ENCODE measurements at regions not wholly inside any gene's neighbourhood (a gene's known extent, or its start where the extent isn't known, plus 50 kb on each side); places are given as distances from the start of the nearest gene placed in this dataset.

DNA sequence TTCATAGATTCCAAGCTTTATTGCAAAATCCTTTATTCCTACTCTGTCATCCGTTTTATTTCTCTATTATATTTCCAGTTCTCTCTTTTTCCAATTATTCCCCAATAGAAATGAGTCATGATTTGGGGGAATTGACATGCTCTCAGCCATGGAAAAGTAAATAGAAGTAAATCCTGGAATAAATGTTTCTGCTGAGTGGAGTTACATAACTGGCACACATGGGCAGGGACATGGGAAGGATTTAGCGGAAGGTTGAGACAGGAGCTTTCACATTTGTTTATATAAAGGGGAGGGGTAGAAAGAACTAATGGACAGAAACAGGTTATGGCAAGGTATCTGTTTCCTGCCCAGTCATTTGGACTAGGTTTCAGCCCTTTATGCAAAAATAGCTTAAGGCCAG, 221.6 kb downstream of the PLOD2 start:
- Histone ChIP-seq H3F3A (ENCODE audit: insufficient read depth, low read depth) (no peaks in the 10 kb centered on the region), H3K9me3 (ENCODE audit: insufficient read depth, low read depth) (no peaks in the 10 kb centered on the region), H3K27ac (no peak overlapping the region), H3K9me2 (ENCODE audit: insufficient read depth) (no peaks in the 10 kb centered on the region), H4K20me1 (ENCODE audit: insufficient read depth) (no peaks in the 10 kb centered on the region), H3K4me2 (no peak overlapping the region), H3K79me2 (ENCODE audit: low read depth) (no peaks in the 10 kb centered on the region), H3K4me1 (replicated peaks; ENCODE audit: insufficient read depth) (no peaks in the 10 kb centered on the region), H3K36me3 (ENCODE audit: low read depth) (no peaks in the 10 kb centered on the region), H2AFZ (no peak overlapping the region), H3K27me3 (ENCODE audit: insufficient read depth, low read depth) (no peaks in the 10 kb centered on the region), H3K4me3 (no peak overlapping the region)
- intact Hi-C loops (cut with micrococcal nuclease; ENCODE audit: unreplicated experiment), result no loop called here
- POLR2A ChIA-PET (ENCODE audit: unreplicated experiment), result no interaction called here
- CTCF ChIA-PET, result no interaction called here
- BruUV-seq (replicated peaks), result no TSS peak
- no peak for TF ChIP-seq EZH2 (IDR thresholded peaks at IDR 0.05; ENCODE audit: low read depth)
- TF ChIP-seq, protein P1, sequence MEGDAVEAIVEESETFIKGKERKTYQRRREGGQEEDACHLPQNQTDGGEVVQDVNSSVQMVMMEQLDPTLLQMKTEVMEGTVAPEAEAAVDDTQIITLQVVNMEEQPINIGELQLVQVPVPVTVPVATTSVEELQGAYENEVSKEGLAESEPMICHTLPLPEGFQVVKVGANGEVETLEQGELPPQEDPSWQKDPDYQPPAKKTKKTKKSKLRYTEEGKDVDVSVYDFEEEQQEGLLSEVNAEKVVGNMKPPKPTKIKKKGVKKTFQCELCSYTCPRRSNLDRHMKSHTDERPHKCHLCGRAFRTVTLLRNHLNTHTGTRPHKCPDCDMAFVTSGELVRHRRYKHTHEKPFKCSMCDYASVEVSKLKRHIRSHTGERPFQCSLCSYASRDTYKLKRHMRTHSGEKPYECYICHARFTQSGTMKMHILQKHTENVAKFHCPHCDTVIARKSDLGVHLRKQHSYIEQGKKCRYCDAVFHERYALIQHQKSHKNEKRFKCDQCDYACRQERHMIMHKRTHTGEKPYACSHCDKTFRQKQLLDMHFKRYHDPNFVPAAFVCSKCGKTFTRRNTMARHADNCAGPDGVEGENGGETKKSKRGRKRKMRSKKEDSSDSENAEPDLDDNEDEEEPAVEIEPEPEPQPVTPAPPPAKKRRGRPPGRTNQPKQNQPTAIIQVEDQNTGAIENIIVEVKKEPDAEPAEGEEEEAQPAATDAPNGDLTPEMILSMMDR (conservative IDR thresholded peaks at IDR 0.05), result no peak
- no peak for DNase-seq

GRCh38 chr3:145942052-145942451, 218.9 kb downstream of the PLOD2 start:
- no peak overlapping the region for H2AFZ ChIP-seq
- H3K27ac ChIP-seq, result no peak overlapping the region
- BruUV-seq (replicated peaks), result no TSS peak
- H3K9me2 ChIP-seq (ENCODE audit: insufficient read depth), result no peaks in the 10 kb centered on the region
- no peaks in the 10 kb centered on the region for H3K4me1 ChIP-seq (replicated peaks; ENCODE audit: insufficient read depth)
- POLR2A ChIA-PET (ENCODE audit: unreplicated experiment), result no interaction called here
- no peaks in the 10 kb centered on the region for H3K9me3 ChIP-seq (ENCODE audit: insufficient read depth, low read depth)
- no peaks in the 10 kb centered on the region for H3K27me3 ChIP-seq (ENCODE audit: insufficient read depth, low read depth)
- TF ChIP-seq, protein P1 (conservative IDR thresholded peaks at IDR 0.05), result no peak
- TF ChIP-seq EZH2 (IDR thresholded peaks at IDR 0.05; ENCODE audit: low read depth), result no peak
- H3K4me3 ChIP-seq, result no peak overlapping the region
- no peak overlapping the region for H3K4me2 ChIP-seq
- H3F3A ChIP-seq (ENCODE audit: insufficient read depth, low read depth), result no peaks in the 10 kb centered on the region
- DNase-seq, result no peak
- no peaks in the 10 kb centered on the region for H3K36me3 ChIP-seq (ENCODE audit: low read depth)
- intact Hi-C loops (cut with micrococcal nuclease; ENCODE audit: unreplicated experiment), result no loop called here
- no peaks in the 10 kb centered on the region for H3K79me2 ChIP-seq (ENCODE audit: low read depth)
- CTCF ChIA-PET, result no interaction called here
- H4K20me1 ChIP-seq (ENCODE audit: insufficient read depth), result no peaks in the 10 kb centered on the region

GRCh38 chr3:145943952-145944351, 217.0 kb downstream of the PLOD2 start:
- H3K36me3 ChIP-seq (ENCODE audit: low read depth), result no peaks in the 10 kb centered on the region
- H3K79me2 ChIP-seq (ENCODE audit: low read depth), result no peaks in the 10 kb centered on the region
- no peaks in the 10 kb centered on the region for H3K27me3 ChIP-seq (ENCODE audit: insufficient read depth, low read depth)
- H3K4me2 ChIP-seq, result no peak overlapping the region
- H3F3A ChIP-seq (ENCODE audit: insufficient read depth, low read depth), result no peaks in the 10 kb centered on the region
- H3K4me3 ChIP-seq, result no peak overlapping the region
- intact Hi-C loops (cut with micrococcal nuclease; ENCODE audit: unreplicated experiment), result no loop called here
- no peak overlapping the region for H3K27ac ChIP-seq
- no peaks in the 10 kb centered on the region for H3K9me2 ChIP-seq (ENCODE audit: insufficient read depth)
- ChIA-PET POLR2A (ENCODE audit: unreplicated experiment) (no interaction called here), CTCF (no interaction called here)
- H4K20me1 ChIP-seq (ENCODE audit: insufficient read depth), result no peaks in the 10 kb centered on the region
- BruUV-seq (replicated peaks), result no TSS peak
- no peak for TF ChIP-seq EZH2 (IDR thresholded peaks at IDR 0.05; ENCODE audit: low read depth)
- TF ChIP-seq, protein P1 (conservative IDR thresholded peaks at IDR 0.05), result no peak
- H3K4me1 ChIP-seq (replicated peaks; ENCODE audit: insufficient read depth), result no peaks in the 10 kb centered on the region
- no peak overlapping the region for H2AFZ ChIP-seq
- no peaks in the 10 kb centered on the region for H3K9me3 ChIP-seq (ENCODE audit: insufficient read depth, low read depth)
- no peak for DNase-seq

Data from PC-9 (cell line).